RKO (cell line): ENCODE measurements at regions not wholly inside any gene's neighbourhood (a gene's known extent, or its start where the extent isn't known, plus 50 kb on each side); places are given as distances from the start of the nearest gene placed in this dataset.

Experiments
- DNase-seq: peaks from one replicate; pipeline ENCODE4 v3.0.0-alpha.2; 2016; ENCODE audit warnings: low spot score

DNA sequence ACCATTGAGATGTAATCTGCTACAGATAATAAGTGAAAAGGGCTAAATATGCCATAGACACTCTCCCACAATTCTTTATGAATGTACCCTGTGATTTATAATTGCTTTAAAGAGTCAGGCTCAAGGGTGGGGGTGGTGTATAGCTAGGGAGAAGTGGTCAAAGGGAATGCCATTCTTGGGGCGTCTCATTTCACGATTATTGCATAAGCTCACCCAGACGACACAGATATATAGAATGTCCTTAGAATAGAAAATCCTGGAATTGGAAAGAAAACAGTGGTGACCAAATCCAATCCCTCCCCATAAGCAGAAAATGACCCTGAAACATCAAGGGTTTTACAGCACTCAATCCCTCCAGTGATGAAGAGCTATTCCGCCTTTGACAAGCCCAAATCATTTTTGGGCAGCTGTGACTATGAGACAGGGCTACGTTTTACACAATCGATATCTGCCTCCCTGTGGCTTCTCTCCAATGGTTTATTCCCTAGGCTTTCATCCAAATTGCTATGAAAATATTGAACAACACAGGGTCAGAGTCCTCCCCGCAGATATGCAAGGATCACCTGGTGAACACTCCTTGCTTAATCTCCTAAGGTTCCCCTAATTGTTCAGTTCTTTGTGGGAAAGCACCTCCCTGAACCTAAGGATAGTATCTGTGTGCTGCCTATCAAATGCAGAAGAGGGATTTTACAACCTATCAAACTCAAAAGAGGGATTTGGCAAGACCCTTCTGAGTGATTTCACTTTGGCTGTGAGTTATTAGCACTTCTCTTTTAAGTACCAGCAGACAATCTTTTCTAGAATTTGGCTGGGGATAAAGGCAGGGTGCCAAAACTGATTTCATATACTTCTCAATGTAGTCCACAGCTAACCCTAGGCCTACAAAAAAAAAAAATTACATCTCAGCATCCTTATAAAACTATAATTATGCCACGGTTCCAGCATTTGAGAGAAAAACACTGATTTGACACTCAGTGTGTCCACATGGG lies 144.9 kb upstream of the CDH6 start:
- no peak for DNase-seq

DNA sequence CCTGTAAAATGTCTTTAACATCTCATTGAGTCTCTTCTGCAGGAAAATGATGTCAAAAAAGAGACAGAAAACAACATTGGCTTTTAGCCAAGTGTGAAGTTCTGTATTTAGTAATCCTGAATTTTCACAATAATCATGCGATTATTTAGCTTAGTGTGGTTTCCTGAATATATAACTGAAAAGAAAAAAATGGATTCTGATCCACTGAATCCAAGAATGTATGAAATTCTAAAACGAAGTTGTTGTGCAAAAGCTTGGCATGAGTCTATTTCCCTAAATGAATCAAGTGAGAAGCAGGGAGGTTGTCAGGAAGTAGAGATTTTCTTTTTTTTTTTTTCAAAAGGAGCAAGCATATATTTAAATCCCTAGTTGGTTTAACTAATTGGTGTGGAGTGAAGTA lies 145.9 kb upstream of the CDH6 start:
- no peak for DNase-seq

DNA sequence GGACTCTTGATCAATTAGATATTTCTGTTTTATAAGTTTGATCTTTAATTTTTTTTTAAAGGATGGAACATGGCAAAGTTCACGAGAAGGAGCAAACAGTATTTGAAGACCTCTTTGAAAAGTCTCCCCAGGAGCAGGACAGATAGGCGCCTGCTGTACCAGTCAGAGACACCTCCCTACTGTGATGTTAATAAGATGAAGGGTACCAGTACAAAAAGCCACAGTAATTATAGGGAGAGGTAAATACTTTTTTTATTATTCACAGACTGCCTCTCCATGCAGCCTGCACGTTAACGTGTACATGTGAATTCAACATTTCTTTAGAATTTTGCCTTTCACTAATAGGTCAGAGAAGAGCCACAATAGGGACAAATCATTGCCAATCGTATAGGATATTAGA lies 146.5 kb upstream of the CDH6 start:
- no peak for DNase-seq

DNA sequence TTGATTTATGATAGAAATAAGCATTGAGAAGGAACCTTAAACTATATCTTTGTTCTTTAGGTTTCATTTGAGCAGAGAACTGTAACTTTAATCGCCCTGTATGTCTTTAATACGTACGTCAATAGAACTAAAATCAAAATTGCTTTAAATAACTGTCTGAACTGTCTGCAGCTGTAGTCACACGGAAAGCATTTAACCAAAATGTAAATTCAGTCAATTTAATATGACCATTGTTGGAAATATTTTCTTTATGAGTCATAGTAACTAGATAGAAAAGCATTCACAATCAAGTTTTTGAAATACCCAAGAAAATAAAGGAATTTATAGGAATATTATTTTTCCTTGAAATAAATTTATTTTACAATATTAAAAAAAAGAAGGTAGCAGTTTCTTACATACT lies 157.1 kb upstream of the CDH6 start:
- DNase-seq, result peak; percentile 2

DNA sequence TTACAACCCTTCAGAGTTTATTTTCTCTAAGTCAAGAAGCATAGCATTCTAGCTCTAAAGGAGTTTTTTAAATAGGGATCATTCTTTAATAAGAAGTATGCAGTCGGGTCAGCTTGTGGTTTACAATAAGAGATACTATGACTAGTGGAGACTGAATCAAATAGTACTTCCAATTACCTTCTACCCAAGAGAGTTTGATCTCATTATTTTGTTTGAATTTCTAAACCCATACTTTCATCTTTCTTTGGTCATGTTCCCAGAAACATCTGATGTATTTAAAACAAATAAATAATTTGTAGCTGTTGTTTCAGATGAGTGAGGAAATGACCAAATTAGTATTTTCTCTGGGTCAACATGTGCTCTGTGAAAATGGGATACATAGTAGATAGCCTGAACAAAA lies 160.2 kb upstream of the CDH6 start:
- no peak for DNase-seq

DNA sequence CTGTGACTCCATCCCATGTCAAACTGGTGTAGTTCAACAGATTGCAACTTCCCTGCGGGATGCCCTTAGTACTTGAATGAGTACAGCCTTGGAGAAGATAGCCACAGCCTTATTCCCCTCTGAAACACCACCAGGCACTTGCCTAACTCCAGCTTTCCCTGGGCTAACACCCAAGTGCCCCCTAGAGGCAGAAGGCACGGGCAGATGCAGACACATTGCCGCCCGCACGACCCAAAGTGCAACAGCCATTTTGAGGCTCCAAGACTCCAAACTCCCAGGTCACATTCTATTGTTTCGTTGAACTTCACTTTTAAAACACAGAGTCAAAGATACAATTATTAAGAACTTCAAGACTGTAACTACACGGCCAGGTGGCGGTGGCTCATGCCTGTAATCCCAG lies 163.6 kb upstream of the CDH6 start:
- no peak for DNase-seq

DNA sequence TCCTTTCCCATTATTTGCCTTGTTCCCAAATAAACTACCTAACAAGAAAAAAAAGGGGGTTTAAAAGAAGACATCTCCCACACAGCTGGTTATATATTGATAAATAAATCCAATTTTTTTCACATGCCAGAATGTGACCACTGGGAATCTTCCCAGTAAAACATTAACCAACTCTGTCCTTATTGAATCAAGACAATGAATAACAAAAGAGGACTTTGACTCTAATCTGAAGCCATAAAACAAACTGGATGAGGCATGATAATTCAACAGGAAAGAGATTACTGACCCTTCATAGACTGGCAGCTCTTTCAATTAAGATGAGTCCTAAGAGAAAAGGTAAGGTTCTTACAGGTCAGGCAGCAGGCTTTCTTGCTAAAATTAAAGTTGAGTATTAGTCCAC lies 165.8 kb upstream of the CDH6 start:
- no peak for DNase-seq

DNA sequence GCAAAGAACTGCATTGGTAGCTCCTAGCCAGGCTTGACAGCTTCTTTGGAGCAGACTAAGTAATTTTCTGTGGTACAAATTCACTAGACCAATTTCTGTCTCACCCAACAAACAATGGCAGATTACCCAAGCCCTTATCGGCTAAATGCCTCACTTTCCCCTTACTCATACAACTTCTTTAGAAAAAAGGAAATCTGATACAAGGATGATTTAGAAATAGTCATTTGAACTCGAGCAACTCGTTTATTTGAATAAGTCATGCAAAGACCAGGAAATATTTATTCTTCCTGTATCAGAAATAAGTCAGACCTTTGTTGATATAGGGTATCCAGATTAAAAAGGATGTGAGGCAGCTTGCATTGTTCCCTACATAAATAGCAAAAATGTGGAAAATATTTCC lies 170.4 kb upstream of the CDH6 start:
- no peak for DNase-seq

DNA sequence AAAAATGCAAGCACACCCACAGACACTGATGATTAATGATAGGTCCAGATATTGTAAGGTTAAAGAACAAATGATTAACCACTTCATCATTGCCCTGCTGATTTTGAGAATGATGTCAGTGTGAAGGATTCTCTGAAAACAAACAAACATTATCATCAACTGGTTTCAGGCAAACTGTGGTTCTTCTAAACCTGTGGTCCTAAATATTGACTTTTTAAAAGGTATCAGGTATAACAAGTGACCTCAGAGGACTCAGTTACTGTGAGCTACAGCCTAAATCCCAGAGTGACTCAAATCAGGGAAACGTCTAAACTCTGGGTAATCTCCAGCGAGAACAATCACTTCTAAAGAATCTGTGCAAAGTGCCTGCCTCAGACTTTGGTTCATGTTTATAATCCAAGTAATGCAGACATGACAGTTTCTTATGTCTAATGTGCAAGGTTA lies 172.3 kb upstream of the CDH6 start:
- DNase-seq, result no peak

DNA sequence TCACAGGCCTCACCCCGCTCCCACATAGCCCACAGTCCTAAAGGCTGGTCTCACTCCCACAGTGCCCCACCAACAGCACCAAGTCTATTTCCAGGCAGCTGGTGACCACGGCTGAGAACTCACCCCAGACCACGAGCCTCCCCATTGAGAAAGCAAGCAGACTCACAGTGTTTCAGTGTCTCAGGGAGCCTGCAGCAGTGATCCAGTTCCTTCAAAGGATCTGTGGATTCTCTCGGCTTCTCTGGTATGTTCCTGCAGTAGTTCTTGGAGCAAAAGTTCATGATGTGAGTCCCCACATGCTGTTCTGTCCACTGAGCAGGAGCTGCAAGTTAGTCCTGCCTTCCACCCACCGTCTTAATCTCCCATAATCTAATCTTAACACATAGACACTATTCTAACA lies 185.3 kb upstream of the CDH6 start:
- DNase-seq, result no peak

DNA sequence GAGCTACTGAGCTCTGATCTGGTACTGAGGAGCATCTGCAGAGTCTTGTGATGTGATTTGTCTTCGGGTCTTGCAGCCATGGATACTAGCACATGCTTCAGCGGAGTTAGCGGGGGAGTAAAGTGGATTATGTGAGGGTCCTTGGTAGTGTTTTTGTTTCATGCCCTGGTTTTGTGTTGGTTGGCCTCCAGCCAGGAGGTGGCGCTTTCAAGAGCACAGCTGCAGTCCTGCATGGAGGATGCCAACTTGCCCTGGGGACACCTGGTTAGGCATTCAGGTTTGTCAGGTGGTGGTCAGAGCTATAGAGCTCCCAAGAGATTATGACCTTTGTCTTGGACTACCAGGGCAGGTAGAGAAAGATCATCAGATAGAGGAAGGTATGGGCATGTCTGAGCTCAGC lies 185.8 kb upstream of the CDH6 start:
- DNase-seq, result no peak

DNA sequence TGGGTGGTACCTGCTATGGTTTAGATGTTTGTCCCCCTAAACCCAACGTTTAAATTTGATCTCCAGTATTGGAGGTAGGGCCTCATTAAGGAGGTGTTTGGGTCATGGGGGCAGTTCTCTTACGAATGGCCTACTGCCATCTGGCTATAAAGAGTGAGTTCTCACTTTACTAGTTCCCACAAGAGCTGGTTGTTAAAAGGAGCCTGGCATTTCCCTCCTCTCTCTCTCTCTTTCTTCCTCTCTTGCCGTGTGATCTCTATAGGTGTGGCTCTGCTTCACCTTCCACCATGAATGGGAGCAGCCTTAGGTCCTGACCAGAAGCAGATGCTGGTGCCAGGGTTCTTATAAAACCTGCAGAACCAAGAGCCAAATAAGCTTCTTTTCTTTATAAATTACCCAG lies 193.2 kb upstream of the CDH6 start:
- no peak for DNase-seq

DNA sequence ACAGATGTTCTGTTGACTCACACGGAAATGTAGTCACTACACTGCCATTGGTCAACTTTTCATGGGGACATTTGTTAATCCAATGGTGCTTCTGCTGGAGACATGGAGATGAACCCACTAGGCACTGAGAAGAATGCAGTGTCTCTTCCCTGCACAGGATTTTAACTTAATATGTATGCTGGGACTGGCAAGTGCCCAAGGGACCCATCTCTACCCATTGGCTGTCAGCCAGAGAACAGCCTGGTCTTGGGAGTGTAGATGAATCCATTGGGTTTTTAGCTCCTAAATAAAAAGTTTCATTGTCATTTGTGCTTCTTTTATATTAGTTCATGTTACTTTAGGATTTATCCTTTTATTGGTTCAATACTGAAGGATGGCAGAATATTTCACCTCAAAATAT lies 195.8 kb upstream of the CDH6 start:
- DNase-seq, result no peak

DNA sequence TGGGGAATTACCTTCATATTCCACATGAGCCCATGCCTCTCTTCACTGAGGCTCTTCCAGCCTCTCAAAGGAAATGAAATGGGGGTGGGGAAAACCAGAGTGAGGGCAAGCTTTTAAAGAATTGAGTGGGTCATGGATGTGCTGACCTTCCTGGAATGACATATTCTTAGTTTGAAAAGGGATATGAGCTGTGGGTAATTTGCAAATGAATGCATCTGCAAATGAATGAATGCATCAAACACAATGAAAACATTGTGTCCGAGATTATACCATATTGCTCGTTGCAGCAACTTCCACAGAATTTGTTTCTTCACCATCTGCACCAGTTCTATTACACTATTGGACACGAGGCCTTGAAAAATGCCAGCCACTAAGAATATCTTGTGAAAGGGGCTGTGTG lies 198.6 kb upstream of the CDH6 start:
- DNase-seq, result no peak

DNA sequence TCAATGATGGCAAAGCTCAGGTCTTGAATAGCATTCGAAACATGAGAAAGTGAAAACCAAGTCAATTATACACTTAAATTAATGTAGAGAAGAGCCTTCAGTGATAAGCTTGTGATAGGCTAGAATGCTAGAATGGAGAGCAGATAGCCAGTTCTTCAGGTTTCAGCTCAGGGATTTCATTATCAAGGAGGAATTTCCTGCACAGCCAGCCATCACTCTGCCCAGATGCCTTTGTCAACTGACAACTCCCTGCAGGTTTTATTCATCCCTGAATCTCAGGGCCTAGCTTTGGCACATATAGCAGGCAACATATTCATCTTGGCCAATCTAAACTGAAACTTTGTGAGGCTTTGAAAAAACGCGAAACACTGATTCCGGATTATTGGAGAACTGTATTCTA lies 199.3 kb upstream of the CDH6 start:
- DNase-seq, result no peak

DNA sequence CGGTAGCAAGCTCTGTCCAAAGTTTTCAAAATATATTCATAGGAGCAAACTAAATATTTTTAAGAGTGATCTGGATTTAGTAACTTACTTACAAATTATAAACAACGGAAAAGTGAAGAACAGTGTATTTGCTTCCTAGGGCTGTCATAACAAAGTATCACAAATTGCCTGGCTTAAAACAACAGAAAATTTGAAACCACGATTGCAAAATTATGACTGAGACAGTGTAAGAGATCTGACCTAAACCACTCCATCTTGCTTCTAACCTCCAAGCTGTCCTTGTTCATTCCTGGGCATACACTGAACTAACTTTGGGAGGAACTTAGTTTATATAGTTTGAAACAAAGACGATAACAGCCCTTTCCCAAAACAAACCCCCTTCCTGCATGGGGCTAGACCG lies 202.0 kb upstream of the CDH6 start:
- no peak for DNase-seq

DNA sequence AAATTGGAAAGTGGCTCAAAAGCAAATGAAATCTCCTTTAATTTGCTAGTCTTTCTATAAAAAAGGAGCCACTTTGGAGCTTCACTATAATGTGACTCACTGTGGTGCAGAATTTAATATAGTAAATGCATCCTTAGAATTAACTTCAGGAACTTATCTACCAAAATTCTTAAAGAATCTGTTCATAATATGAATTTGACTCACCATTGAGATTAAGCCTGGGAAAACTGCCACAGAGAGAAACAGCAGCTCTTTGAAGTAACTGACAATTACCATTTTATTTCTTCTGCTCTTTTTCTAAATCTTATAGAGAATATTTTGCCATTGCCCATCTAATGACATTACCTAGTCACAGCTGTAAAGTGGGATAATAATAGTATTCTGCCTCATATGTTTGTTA lies 211.9 kb upstream of the CDH6 start:
- DNase-seq, result no peak

DNA sequence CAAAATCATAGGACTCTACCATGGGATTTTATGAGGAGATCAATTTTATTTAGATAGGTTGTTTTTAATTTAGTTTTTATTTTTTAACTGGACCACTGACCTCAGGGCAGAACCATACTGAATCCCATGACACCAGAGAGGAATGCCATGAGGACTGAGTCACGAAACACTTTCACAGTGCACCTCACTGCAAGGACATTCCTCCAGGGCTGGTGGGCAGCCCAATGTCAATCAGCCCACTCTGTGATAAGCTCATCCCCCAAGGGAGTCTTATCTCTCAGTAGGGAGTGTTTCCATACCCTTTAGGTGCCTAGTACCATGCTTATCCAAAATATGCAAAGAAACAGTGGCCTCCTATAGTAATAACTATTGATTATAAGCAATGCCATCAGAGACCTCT lies 224.5 kb upstream of the CDH6 start:
- DNase-seq, result no peak

DNA sequence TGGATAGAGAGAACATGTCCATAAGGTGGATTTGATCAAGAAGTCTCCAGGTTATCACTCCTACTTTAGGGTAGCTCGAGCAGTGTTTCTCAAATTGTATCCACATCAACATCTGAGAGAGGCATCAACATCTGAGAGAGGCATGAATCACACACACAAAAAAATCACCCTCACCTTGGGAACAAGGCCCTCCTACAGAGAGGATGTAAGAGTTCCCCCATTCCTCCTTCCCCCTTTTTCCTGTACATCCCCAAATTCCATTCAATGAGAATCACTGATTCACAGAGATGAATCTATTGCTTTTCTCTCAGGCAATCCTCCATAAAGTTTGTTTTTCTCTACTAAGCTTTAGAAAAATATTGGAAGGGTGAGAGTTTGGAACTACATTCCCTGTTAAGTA lies 233.4 kb upstream of the CDH6 start:
- no peak for DNase-seq

DNA sequence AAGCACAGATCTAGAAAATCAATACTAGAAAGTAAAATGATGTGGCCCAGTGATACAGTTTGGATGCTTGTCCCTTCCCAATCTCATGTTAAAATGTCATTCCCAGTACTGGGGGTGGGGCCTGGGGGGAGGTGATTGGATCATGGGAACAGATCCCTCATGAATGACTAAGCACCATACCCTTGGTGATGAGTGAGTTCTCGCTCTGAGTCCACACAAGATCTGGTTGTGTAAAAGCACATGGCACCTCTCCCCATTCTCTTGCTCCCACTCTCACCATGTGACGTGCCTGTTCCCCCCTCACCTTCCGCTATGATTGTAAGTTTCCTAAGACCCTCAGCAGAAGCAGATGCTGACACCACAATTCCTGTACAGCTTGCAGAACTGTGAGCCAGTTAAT lies 234.2 kb upstream of the CDH6 start:
- peak; percentile 9 for DNase-seq

DNA sequence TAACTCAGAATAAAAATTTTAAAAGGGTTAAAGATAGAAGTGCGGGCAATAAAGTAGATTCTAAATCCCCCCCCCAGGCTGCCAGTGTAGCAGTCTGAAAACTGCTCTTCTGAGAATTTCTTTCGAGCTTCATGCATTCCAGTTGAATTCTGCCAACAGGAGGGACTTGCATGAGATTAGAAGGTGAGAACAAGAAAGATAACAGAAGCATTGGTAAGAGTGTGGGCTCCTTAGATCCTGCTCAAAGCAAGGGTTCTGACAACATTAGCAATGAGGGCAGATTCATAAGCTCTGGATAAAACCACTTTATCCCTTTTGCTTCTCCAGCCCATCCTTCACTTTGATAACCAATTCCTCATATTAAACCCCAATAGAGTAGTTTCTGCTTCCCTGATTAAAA lies 235.9 kb upstream of the CDH6 start:
- DNase-seq, result no peak

DNA sequence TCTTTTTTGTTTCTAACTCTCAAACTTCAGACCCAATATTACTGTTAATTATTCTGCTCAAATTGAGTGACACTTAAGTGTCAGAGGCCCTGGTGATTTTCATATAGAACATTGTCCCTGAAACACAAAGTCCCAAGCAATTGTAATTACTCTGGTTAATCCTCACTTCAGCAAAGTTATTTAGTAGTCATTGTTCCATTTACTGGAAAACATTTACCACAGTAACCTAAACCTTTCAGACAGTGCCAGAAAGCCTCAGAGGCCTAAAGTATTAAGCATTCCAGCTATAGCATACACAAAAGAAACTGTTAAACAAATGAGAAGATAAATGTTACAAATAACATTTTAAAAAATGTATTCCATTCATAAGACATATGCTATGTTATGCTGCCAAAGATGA lies 237.2 kb upstream of the CDH6 start:
- no peak for DNase-seq

DNA sequence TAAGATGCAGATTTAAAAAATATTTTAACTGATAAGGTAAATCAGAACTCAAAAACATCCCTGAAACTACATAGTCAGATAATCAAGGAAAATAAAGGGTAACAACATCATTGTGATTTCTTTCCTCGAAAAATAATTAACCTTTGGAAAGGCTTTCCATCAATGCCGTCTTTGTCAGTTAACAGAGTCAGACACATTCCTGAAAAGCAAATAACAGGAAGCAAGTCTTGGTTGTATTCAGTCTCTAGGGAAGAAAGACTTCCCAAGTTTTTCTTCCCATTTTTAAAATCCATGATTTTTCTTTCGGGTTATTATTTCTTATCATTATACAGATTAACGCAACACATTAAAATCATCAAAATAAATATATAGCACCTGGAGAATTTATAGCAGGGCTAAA lies 256.4 kb upstream of the CDH6 start:
- DNase-seq, result no peak

DNA sequence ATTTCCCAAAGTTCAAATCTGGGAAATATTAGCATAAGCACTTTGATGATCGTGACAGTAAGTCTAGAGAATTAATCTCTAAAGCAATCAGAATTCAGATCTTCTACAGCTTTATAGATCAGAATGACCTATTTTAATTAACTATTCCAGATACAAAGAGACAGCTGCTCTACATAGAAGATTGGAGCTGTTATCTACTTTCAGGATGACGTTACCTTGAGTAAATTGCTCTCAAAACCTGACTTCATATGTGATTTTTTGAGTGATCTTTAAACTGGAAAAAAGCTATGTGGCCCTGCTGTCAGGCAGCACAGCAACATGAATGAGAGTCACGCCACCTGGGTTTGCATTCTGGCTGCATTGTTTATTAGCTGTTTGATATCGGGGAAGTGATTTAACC lies 259.9 kb upstream of the CDH6 start:
- DNase-seq, result no peak
